ENCODE measurements at regions not wholly inside any gene's neighbourhood (a gene's known extent, or its start where the extent isn't known, plus 50 kb on each side); places are given as distances from the start of the nearest gene placed in this dataset.

GRCh38 chr1:70536708-70537366 is 125.8 kb downstream of the CTH start:
- WGBS (ENCODE audit: insufficient coverage, low coverage, missing lambda C conversion rate) = 49% methylated on average over 3 of the region's 3 CpGs
- no peak overlapping the region for H2AFZ ChIP-seq (ENCODE audit: low read depth, low read length)
- H3K9me1 ChIP-seq (ENCODE audit: control insufficient read depth, insufficient read depth, low read length) = no peaks in the 10 kb centered on the region
- FAIRE-seq (no peak), DNase-seq (ENCODE audit: extremely low read depth in 1 of 4, low spot score in 3 of 4) (no peak), ATAC-seq (no peak)
- no peak overlapping the region for H3K4me3 ChIP-seq
- no peaks in the 10 kb centered on the region for H3K9me3 ChIP-seq (replicated peaks; ENCODE audit: control insufficient read depth, insufficient read depth, low read depth, low read length)
- TF ChIP-seq ZNF764 (CRISPR knock-in tag; IDR thresholded peaks at IDR 0.05; ENCODE audit: low read depth) (no peak), TCF7L2 (IDR thresholded peaks at IDR 0.05; ENCODE audit: low read depth, low read length) (no peak), ARID3A (IDR thresholded peaks at IDR 0.05; ENCODE audit: borderline replicate concordance, low read depth, low read length) (no peak), RCOR1 (IDR thresholded peaks at IDR 0.05; ENCODE audit: borderline replicate concordance in 1 of 2, low read depth in 2 of 2, low read length in 2 of 2) (no peak), POLR3A (IDR thresholded peaks at IDR 0.05; ENCODE audit: borderline replicate concordance, extremely low read depth, insufficient read depth, insufficient read length) (no peak), BHLHE40 (IDR thresholded peaks at IDR 0.05; ENCODE audit: low read length) (no peak), RBM17 (IDR thresholded peaks at IDR 0.05; ENCODE audit: borderline replicate concordance, low read depth, low read length) (no peak)
- H3K4me1 ChIP-seq (replicated peaks in 1 of 2; ENCODE audit: control insufficient read depth in 2 of 2, insufficient read depth in 2 of 2, low read length in 2 of 2) = no peaks in the 10 kb centered on the region
- H4K20me1 ChIP-seq (replicated peaks; ENCODE audit: control insufficient read depth, insufficient read depth, low read length) = no peaks in the 10 kb centered on the region
- in situ Hi-C loops (cut with MboI) (no loop called here), intact Hi-C loops (cut with micrococcal nuclease) (no loop called here)
- no peaks in the 10 kb centered on the region for H3K27me3 ChIP-seq (ENCODE audit: control insufficient read depth in 2 of 2, insufficient read depth in 2 of 2, low read length in 2 of 2)
- H3K36me3 ChIP-seq (ENCODE audit: control insufficient read depth, insufficient read depth, low read length) = no peaks in the 10 kb centered on the region
- H3K79me2 ChIP-seq (ENCODE audit: control insufficient read depth, insufficient read depth, low read length) = no peaks in the 10 kb centered on the region
- H3K4me2 ChIP-seq (ENCODE audit: insufficient read depth, low read length) = no peak overlapping the region
- no peak overlapping the region for H3K9ac ChIP-seq (ENCODE audit: insufficient read depth in 1 of 2, low read depth in 2 of 2, low read length in 2 of 2)
- ChIA-PET CTCF (ENCODE audit: low intra/inter-chr PET ratio) (interaction anchor here (0.6 kb wide), 1 partner anchor 11 kb away, joined by 5 read pairs; no protein-coding TSS in a partner anchor), POLR2A (interaction anchor here (0.5 kb wide), 1 partner anchor 220 kb away, joined by 3 read pairs; no protein-coding TSS in a partner anchor)
- no TSS peak for BruUV-seq (replicated peaks)
- no peak overlapping the region for H3K27ac ChIP-seq (ENCODE audit: extremely low read depth, low read depth, low read length)

Data from K562 (cell line).